Thymus (tissue), 11 donors: ENCODE measurements at regions not wholly inside any gene's neighbourhood (a gene's known extent, or its start where the extent isn't known, plus 50 kb on each side); places are given as distances from the start of the nearest gene placed in this dataset.
"Not testable (repeated sequence)": the region's sequence is repeated elsewhere in the genome, so short reads cannot be mapped to it uniquely, and the experiment has no call there.

ENCODE experiments used
- DNase-seq, 9 donors: peaks; one replicate each; pipeline ENCODE4 v3.0.0-alpha.2; 2013; ENCODE audit warnings: low spot score in 9 of 9, low read depth in 6 of 9, missing footprints in 1 of 9
- H3K27ac ChIP-seq, 2 donors: one replicate each; pipeline ENCODE4 v1.5.1; 2013; ENCODE audit warnings: control low read depth in 1 of 2, low read depth in 1 of 2, low read length in 1 of 2, mild to moderate bottlenecking in 1 of 2, moderate library complexity in 1 of 2
- H3K27me3 ChIP-seq, 2 donors: one replicate each; pipeline ENCODE4 v1.5.1; 2013; ENCODE audit warnings: low read length in 1 of 2; ENCODE audit not compliant: control insufficient read depth in 2 of 2, insufficient read depth in 1 of 2
- H3K36me3 ChIP-seq, 2 donors: one replicate each; pipeline ENCODE4 v1.5.1; 2013; ENCODE audit warnings: low read length in 1 of 2, mild to moderate bottlenecking in 1 of 2, moderate library complexity in 1 of 2; ENCODE audit not compliant: control insufficient read depth in 2 of 2, insufficient read depth in 2 of 2
- H3K4me1 ChIP-seq, 2 donors: one replicate each; pipeline ENCODE4 v1.5.1; 2013; ENCODE audit warnings: low read length in 2 of 2; ENCODE audit not compliant: control insufficient read depth in 2 of 2, insufficient read depth in 2 of 2
- H3K4me3 ChIP-seq, 2 donors: one replicate each; pipeline ENCODE4 v1.5.1; 2013; ENCODE audit warnings: low read length in 2 of 2, control low read depth in 1 of 2, mild to moderate bottlenecking in 1 of 2
- H3K9me3 ChIP-seq, 2 donors: one replicate each; pipeline ENCODE4 v1.5.1; 2013; ENCODE audit warnings: low read length in 1 of 2, mild to moderate bottlenecking in 1 of 2; ENCODE audit not compliant: control insufficient read depth in 2 of 2, insufficient read depth in 1 of 2
- WGBS: extraction: QIAGEN DNeasy Blood & Tissue Kit; methylation state at CpG from one replicate; pipeline ENCODE4 v1.1.7; 2013; 5-methylcytosine and 5-hydroxymethylcytosine counted together
- donor health status: healthy.

GRCh38 chr16:88272437-88272836, 110.3 kb upstream of the ZNF469 start:
- H3K27ac ChIP-seq, DNase-seq, H3K9me3 ChIP-seq, H3K36me3 ChIP-seq, H3K27me3 ChIP-seq, H3K4me1 ChIP-seq, H3K4me3 ChIP-seq: not testable (repeated sequence)
- WGBS, result 92% methylated on average over 12 of the region's 12 CpGs

- H3K4me3 ChIP-seq, H3K27ac ChIP-seq, H3K9me3 ChIP-seq, H3K4me1 ChIP-seq, DNase-seq, H3K27me3 ChIP-seq, H3K36me3 ChIP-seq: not testable (repeated sequence)
- 89% methylated on average over 11 of the region's 11 CpGs for WGBS
Observed at GRCh38 chr16:88274126-88274750, 108.5 kb upstream of the ZNF469 start.

- WGBS, result 80% methylated on average over 17 of the region's 17 CpGs
- H3K27ac ChIP-seq, result no peak overlapping the region
- DNase-seq, result no peak
Observed at GRCh38 chr16:88274847-88275246, 107.9 kb upstream of the ZNF469 start.

GRCh38 chr16:88275336-88276122, 107.2 kb upstream of the ZNF469 start:
- not testable (repeated sequence) for H3K36me3 ChIP-seq, H3K4me3 ChIP-seq, H3K4me1 ChIP-seq, H3K27ac ChIP-seq, DNase-seq, H3K27me3 ChIP-seq
- peaks cover 2 to 22% of the 10 kb centered on the region in 2 donors for H3K9me3 ChIP-seq
- 69% methylated on average over 21 of the region's 21 CpGs for WGBS

More at GRCh38 chr16:88274847-88275246, 107.9 kb upstream of the ZNF469 start:
- Histone ChIP-seq H3K36me3 (no peaks in the 10 kb centered on the region), H3K27me3 (no peaks in the 10 kb centered on the region), H3K4me3 (no peak overlapping the region), H3K4me1 (no peaks in the 10 kb centered on the region), H3K9me3 (peaks cover 2 to 15% of the 10 kb centered on the region in 2 donors)

- 85% methylated on average over 13 of the region's 13 CpGs for WGBS
- DNase-seq, H3K36me3 ChIP-seq, H3K27me3 ChIP-seq, H3K4me3 ChIP-seq, H3K27ac ChIP-seq, H3K4me1 ChIP-seq: not testable (repeated sequence)
- H3K9me3 ChIP-seq, result peaks cover 2 to 27% of the 10 kb centered on the region in 2 donors
Observed at GRCh38 chr16:88276123-88276588, 106.6 kb upstream of the ZNF469 start.

- Histone ChIP-seq H3K4me3 (no peak overlapping the region), H3K36me3 (no peaks in the 10 kb centered on the region), H3K27ac (no peak overlapping the region), H3K9me3 (peaks cover 3 to 29% of the 10 kb centered on the region in 2 donors), H3K4me1 (no peaks in the 10 kb centered on the region), H3K27me3 (no peaks in the 10 kb centered on the region)
- WGBS, result 91% methylated on average over 18 of the region's 18 CpGs
- no peak for DNase-seq
Observed at GRCh38 chr16:88276591-88276990, 106.2 kb upstream of the ZNF469 start.

- no peaks in the 10 kb centered on the region for H3K36me3 ChIP-seq
- H3K27ac ChIP-seq, result no peak overlapping the region
- WGBS, result 93% methylated on average over 18 of the region's 18 CpGs
- H3K27me3 ChIP-seq, result no peaks in the 10 kb centered on the region
- DNase-seq, result no peak
- H3K4me1 ChIP-seq, result no peaks in the 10 kb centered on the region
- H3K9me3 ChIP-seq, result peaks cover 3 to 61% of the 10 kb centered on the region in 2 donors
- no peak overlapping the region for H3K4me3 ChIP-seq
Observed at GRCh38 chr16:88279998-88280397, 102.8 kb upstream of the ZNF469 start.

GRCh38 chr16:88281858-88282563, 100.7 kb upstream of the ZNF469 start:
- Histone ChIP-seq H3K27ac (no peak overlapping the region), H3K9me3 (peaks cover 4 to 80% of the 10 kb centered on the region in 2 donors), H3K27me3 (no peaks in the 10 kb centered on the region), H3K4me3 (no peak overlapping the region), H3K4me1 (no peaks in the 10 kb centered on the region), H3K36me3 (no peaks in the 10 kb centered on the region)
- no peak for DNase-seq
- WGBS, result 88% methylated on average over 9 of the region's 9 CpGs
